ENCODE measurements at regions not wholly inside any gene's neighbourhood (a gene's known extent, or its start where the extent isn't known, plus 50 kb on each side); places are given as distances from the start of the nearest gene placed in this dataset.

- TF ChIP-seq CTCF (IDR thresholded peaks at IDR 0.05) (no peak), POLR2A (IDR thresholded peaks at IDR 0.05) (no peak)
Measured at GRCh38 chr2:223313101-223313500, 261.1 kb downstream of the KCNE4 start.
